PFSK-1 (cell line): ENCODE measurements at regions not wholly inside any gene's neighbourhood (a gene's known extent, or its start where the extent isn't known, plus 50 kb on each side); places are given as distances from the start of the nearest gene placed in this dataset.

Experiments
- FOXP2 ChIP-seq: optimal IDR thresholded peaks from 2 replicates; pipeline ENCODE3; 2011; ENCODE audit warnings: borderline replicate concordance, control low read depth, inconsistent platforms; ENCODE audit not compliant: insufficient read depth; ENCODE audit errors: extremely low read length, extremely low read depth
- POLR2AphosphoS5 ChIP-seq: IDR thresholded peaks from 2 replicates; pipeline ENCODE4 v1.6.1; 2012; ENCODE audit warnings: low read depth, mild to moderate bottlenecking, control low read depth, low read length, moderate library complexity
- SIN3A ChIP-seq: IDR thresholded peaks from 2 replicates; pipeline ENCODE4 v1.6.1; 2012; ENCODE audit warnings: mild to moderate bottlenecking, low read length, moderate library complexity, borderline replicate concordance; ENCODE audit not compliant: insufficient read depth
- TAF1 ChIP-seq: IDR thresholded peaks from 2 replicates; pipeline ENCODE4 v1.6.1; 2012; ENCODE audit warnings: low read length, control low read depth, borderline replicate concordance; ENCODE audit not compliant: insufficient read depth
- TF ChIP-seq, protein P1 (sequence below), 2 experiments: IDR thresholded peaks; 2 replicates each; pipeline versions ENCODE4 v1.6.1 to v1.8.0; 2011 to 2012; ENCODE audit warnings: low read depth in 2 of 2, low read length in 2 of 2, control low read depth in 1 of 2, inconsistent platforms in 1 of 2, mild to moderate bottlenecking in 1 of 2, moderate library complexity in 1 of 2; ENCODE audit not compliant: insufficient read depth in 1 of 2

DNA sequence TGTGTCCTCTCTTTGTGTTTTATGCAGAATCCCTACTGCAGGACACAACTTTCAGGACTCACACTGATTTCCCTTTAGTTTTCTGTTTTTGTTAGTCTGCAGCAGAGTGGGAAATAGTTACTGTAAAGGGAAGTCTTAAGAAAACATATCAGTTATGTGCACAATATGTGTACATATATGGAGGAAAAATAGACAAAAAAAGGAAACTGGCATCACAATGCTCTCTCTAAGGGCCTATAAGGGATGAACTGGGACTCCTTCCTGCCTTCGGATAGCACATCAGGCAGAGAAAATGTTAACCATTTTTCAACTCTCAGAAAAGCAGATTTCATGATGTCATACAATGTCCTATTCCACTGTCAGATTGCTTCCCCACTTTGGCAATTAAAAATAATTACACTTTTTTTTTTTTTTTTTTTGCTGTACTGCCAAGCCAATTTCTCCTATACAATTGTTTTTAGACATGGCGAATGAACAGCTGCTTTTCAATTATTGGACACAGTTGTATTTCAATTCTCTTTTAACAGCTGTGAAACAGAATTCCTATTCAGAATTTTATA, 112.5 kb upstream of the KCNJ16 start:
- TF ChIP-seq, protein P1, sequence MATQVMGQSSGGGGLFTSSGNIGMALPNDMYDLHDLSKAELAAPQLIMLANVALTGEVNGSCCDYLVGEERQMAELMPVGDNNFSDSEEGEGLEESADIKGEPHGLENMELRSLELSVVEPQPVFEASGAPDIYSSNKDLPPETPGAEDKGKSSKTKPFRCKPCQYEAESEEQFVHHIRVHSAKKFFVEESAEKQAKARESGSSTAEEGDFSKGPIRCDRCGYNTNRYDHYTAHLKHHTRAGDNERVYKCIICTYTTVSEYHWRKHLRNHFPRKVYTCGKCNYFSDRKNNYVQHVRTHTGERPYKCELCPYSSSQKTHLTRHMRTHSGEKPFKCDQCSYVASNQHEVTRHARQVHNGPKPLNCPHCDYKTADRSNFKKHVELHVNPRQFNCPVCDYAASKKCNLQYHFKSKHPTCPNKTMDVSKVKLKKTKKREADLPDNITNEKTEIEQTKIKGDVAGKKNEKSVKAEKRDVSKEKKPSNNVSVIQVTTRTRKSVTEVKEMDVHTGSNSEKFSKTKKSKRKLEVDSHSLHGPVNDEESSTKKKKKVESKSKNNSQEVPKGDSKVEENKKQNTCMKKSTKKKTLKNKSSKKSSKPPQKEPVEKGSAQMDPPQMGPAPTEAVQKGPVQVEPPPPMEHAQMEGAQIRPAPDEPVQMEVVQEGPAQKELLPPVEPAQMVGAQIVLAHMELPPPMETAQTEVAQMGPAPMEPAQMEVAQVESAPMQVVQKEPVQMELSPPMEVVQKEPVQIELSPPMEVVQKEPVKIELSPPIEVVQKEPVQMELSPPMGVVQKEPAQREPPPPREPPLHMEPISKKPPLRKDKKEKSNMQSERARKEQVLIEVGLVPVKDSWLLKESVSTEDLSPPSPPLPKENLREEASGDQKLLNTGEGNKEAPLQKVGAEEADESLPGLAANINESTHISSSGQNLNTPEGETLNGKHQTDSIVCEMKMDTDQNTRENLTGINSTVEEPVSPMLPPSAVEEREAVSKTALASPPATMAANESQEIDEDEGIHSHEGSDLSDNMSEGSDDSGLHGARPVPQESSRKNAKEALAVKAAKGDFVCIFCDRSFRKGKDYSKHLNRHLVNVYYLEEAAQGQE (IDR thresholded peaks at IDR 0.05; ENCODE audit: insufficient read depth in 1 of 2, low read depth in 2 of 2, low read length in 2 of 2), result no peak
- TF ChIP-seq POLR2AphosphoS5 (no peak), TAF1 (no peak), FOXP2 (no peak), SIN3A (no peak)

DNA sequence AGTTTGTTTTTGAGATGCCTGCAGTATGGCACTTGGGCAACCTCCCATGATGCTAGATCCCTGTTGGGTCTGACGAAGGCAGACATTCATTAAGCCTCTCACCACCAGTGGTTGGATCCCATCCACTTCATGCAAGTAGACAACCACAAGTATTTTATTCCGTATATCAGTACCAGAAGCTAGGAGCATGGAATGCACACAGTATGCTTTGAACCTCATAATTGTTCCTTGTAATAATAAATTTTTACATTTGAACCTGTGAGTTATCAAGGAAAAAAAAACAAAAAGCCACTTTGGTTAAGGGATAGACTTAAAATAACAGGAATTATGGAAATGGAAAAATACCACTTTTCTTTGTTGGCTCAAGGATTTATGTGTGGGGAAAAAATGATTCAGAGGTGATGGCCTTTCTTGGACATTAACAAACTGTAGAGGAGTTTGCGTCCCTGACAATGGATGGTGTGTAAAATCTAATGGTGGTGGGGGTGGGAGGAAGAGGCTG, 107.1 kb upstream of the KCNJ16 start:
- TF ChIP-seq FOXP2 (no peak), POLR2AphosphoS5 (no peak)

DNA sequence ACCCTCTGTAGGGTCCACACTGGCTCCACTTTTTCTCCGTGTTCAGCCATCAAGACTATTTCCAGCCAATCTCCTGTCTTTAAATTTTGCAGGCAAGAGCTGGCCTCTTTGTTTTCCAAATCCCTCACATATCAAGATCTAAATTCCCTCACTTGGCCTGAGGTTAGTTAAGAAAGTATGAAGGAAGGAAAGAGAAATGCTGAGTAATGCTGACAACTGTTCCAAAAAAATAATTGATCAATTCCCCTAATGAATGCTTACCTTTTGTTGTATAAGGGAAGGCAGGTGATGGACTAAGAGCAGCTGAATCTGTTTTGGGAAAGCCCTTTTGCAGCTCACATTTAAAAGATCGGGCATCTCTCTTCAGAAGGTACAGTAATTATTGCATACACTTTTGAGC, 105.1 kb upstream of the KCNJ16 start:
- no peak for TF ChIP-seq TAF1
- no peak for TF ChIP-seq FOXP2
- TF ChIP-seq SIN3A, result no peak
- TF ChIP-seq, protein P1 (IDR thresholded peaks at IDR 0.05; ENCODE audit: insufficient read depth in 1 of 2, low read depth in 2 of 2, low read length in 2 of 2), result no peak
- no peak for TF ChIP-seq POLR2AphosphoS5

DNA sequence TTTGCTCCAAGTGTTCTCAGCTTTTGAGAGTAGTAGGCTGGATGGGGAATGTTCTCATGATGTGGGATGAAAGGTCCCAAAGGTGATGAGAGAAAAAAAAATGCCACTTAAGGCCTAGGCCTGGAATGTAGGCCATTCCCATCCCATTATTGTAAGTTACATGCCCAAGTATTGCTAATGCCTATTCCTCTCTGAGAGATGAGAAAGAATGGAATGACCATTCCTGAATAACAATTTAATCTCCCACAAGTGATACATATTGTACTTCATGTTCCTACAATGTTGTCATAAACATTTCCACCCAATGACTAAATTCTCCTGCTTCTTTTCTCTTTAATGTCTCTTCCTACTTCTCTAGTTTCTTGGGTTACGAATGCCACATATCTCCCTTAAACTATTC, 102.8 kb upstream of the KCNJ16 start:
- TF ChIP-seq FOXP2, result no peak
- no peak for TF ChIP-seq TAF1
- TF ChIP-seq POLR2AphosphoS5, result no peak
- TF ChIP-seq, protein P1 (IDR thresholded peaks at IDR 0.05; ENCODE audit: insufficient read depth in 1 of 2, low read depth in 2 of 2, low read length in 2 of 2), result no peak
- no peak for TF ChIP-seq SIN3A

DNA sequence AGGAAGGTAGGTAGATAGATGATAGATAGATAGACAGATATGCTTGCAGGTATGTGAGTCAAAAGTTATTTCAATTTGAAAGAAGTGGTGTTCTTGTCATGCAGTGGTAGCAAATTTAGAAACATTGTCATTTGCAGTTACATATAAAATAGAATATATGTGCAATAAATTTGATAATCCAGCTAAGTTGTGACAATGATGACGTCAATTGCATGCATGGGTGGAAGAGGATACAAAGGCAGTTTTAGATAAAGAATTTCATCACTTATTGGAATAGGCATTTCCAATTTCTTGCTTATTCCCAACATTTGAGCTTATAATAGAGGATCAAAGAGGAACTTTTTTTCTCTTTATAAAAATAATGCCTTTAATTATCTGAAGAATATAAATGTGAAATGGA, 99.2 kb upstream of the KCNJ16 start:
- TF ChIP-seq FOXP2, result no peak
- no peak for TF ChIP-seq TAF1
- TF ChIP-seq POLR2AphosphoS5, result no peak
- TF ChIP-seq, protein P1 (IDR thresholded peaks at IDR 0.05; ENCODE audit: insufficient read depth in 1 of 2, low read depth in 2 of 2, low read length in 2 of 2), result no peak
- TF ChIP-seq SIN3A, result no peak
